ENCODE measurements at regions not wholly inside any gene's neighbourhood (a gene's known extent, or its start where the extent isn't known, plus 50 kb on each side); places are given as distances from the start of the nearest gene placed in this dataset.

DNA sequence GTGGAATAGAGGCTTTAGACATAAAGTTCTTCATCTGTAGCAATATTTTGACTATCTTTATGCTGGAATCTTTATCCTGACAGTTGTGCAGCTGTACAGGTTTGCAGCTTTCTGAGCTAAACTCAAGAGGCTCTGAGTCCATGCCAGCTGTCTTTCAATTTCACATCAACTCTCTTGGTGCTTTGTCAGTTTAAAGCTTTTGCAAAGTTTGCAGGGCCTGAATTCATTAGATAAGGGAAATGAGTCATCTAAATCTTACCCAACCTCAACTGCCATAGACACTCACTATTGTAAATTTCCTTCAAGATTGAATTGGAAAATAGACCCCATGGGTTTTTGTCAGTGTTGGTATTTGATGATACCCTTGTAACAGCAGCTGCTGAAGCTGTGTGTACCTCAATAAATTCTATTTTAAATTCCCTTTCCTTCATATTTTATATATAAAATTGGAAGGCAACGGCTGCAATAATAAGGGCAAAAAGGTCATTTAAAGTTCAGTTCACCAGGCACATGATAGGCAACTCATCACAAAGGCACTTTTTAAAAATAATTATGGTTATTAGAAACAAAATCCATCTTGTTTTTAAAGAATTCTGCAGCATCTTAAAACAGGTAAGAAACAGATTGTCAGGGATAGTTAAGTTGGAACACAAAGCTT lies 169.9 kb upstream of the SLC39A10 start:
- TF ChIP-seq, protein P1, sequence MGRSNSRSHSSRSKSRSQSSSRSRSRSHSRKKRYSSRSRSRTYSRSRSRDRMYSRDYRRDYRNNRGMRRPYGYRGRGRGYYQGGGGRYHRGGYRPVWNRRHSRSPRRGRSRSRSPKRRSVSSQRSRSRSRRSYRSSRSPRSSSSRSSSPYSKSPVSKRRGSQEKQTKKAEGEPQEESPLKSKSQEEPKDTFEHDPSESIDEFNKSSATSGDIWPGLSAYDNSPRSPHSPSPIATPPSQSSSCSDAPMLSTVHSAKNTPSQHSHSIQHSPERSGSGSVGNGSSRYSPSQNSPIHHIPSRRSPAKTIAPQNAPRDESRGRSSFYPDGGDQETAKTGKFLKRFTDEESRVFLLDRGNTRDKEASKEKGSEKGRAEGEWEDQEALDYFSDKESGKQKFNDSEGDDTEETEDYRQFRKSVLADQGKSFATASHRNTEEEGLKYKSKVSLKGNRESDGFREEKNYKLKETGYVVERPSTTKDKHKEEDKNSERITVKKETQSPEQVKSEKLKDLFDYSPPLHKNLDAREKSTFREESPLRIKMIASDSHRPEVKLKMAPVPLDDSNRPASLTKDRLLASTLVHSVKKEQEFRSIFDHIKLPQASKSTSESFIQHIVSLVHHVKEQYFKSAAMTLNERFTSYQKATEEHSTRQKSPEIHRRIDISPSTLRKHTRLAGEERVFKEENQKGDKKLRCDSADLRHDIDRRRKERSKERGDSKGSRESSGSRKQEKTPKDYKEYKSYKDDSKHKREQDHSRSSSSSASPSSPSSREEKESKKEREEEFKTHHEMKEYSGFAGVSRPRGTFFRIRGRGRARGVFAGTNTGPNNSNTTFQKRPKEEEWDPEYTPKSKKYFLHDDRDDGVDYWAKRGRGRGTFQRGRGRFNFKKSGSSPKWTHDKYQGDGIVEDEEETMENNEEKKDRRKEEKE (IDR thresholded peaks at IDR 0.05): no peak
- TF ChIP-seq TCF12 (IDR thresholded peaks at IDR 0.05; ENCODE audit: low read depth, low read length): 0 out of 2 replicates have a peak, but pooled peaks have one; percentile 64
- TF ChIP-seq EZH2 (IDR thresholded peaks at IDR 0.05; ENCODE audit: borderline replicate concordance, control insufficient read depth, low read depth, low read length): no peak
- no peak for TF ChIP-seq RAD21 (IDR thresholded peaks at IDR 0.05; ENCODE audit: insufficient read depth, low read depth, low read length)
- TF ChIP-seq, protein P2, sequence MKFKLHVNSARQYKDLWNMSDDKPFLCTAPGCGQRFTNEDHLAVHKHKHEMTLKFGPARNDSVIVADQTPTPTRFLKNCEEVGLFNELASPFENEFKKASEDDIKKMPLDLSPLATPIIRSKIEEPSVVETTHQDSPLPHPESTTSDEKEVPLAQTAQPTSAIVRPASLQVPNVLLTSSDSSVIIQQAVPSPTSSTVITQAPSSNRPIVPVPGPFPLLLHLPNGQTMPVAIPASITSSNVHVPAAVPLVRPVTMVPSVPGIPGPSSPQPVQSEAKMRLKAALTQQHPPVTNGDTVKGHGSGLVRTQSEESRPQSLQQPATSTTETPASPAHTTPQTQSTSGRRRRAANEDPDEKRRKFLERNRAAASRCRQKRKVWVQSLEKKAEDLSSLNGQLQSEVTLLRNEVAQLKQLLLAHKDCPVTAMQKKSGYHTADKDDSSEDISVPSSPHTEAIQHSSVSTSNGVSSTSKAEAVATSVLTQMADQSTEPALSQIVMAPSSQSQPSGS (IDR thresholded peaks at IDR 0.05; ENCODE audit: low read length): no peak
- TF ChIP-seq, protein P3, sequence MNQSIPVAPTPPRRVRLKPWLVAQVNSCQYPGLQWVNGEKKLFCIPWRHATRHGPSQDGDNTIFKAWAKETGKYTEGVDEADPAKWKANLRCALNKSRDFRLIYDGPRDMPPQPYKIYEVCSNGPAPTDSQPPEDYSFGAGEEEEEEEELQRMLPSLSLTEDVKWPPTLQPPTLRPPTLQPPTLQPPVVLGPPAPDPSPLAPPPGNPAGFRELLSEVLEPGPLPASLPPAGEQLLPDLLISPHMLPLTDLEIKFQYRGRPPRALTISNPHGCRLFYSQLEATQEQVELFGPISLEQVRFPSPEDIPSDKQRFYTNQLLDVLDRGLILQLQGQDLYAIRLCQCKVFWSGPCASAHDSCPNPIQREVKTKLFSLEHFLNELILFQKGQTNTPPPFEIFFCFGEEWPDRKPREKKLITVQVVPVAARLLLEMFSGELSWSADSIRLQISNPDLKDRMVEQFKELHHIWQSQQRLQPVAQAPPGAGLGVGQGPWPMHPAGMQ (IDR thresholded peaks at IDR 0.05; ENCODE audit: borderline replicate concordance): no peak
- TF ChIP-seq, protein P4, sequence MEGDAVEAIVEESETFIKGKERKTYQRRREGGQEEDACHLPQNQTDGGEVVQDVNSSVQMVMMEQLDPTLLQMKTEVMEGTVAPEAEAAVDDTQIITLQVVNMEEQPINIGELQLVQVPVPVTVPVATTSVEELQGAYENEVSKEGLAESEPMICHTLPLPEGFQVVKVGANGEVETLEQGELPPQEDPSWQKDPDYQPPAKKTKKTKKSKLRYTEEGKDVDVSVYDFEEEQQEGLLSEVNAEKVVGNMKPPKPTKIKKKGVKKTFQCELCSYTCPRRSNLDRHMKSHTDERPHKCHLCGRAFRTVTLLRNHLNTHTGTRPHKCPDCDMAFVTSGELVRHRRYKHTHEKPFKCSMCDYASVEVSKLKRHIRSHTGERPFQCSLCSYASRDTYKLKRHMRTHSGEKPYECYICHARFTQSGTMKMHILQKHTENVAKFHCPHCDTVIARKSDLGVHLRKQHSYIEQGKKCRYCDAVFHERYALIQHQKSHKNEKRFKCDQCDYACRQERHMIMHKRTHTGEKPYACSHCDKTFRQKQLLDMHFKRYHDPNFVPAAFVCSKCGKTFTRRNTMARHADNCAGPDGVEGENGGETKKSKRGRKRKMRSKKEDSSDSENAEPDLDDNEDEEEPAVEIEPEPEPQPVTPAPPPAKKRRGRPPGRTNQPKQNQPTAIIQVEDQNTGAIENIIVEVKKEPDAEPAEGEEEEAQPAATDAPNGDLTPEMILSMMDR (IDR thresholded peaks at IDR 0.05 in 2 of 3, conservative IDR thresholded peaks at IDR 0.05 in 1 of 3; ENCODE audit: control insufficient read depth in 2 of 3, extremely low read depth in 1 of 3, insufficient read depth in 1 of 3, low read depth in 3 of 3, low read length in 3 of 3): no peak
- no peak for TF ChIP-seq NR2C1 (IDR thresholded peaks at IDR 0.05)
- no peak for TF ChIP-seq GATAD2B (conservative IDR thresholded peaks at IDR 0.05; ENCODE audit: low read depth)
- TF ChIP-seq ATF7 (IDR thresholded peaks at IDR 0.05; ENCODE audit: low read depth): no peak

All from GM12878 (cell line).